Retinal pigment epithelial cell (primary cell): ENCODE measurements at regions not wholly inside any gene's neighbourhood (a gene's known extent, or its start where the extent isn't known, plus 50 kb on each side); places are given as distances from the start of the nearest gene placed in this dataset.

Source experiments
- DNase-seq: peaks from one replicate; pipeline ENCODE4 v3.0.0-alpha.2; 2010; ENCODE audit warnings: low read depth
- H3K4me3 ChIP-seq: 2 replicates; pipeline ENCODE4 v1.5.1; 2011; ENCODE audit warnings: mild to moderate bottlenecking, low read length, control low read depth, moderate library complexity
- TF ChIP-seq, protein P1 (sequence below): conservative IDR thresholded peaks from 2 replicates; pipeline ENCODE4 v1.5.1; 2011; ENCODE audit warnings: low read depth, low read length, control low read depth, inconsistent platforms

DNA sequence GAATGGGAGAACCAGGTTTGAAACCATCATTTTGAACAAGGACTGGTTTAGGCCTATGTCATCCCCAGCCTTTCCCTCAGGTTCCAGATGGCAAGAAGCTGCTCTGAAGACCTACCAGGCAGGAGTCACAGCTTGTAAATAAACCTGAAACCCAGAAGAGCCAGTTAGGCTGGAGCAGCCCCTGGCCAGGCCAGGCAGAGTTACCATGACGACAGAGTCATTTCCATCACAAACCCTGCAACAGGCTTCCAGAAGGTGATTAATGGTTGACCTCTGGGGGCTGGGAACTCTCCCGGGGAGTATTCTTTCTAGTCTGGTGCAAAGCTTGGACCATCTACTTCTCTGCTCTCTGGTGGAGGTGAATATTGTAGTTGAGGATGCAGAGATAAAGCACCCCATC is 164.1 kb upstream of the NCAM1 start:
- no peak for DNase-seq
- TF ChIP-seq, protein P1, sequence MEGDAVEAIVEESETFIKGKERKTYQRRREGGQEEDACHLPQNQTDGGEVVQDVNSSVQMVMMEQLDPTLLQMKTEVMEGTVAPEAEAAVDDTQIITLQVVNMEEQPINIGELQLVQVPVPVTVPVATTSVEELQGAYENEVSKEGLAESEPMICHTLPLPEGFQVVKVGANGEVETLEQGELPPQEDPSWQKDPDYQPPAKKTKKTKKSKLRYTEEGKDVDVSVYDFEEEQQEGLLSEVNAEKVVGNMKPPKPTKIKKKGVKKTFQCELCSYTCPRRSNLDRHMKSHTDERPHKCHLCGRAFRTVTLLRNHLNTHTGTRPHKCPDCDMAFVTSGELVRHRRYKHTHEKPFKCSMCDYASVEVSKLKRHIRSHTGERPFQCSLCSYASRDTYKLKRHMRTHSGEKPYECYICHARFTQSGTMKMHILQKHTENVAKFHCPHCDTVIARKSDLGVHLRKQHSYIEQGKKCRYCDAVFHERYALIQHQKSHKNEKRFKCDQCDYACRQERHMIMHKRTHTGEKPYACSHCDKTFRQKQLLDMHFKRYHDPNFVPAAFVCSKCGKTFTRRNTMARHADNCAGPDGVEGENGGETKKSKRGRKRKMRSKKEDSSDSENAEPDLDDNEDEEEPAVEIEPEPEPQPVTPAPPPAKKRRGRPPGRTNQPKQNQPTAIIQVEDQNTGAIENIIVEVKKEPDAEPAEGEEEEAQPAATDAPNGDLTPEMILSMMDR = no peak

DNA sequence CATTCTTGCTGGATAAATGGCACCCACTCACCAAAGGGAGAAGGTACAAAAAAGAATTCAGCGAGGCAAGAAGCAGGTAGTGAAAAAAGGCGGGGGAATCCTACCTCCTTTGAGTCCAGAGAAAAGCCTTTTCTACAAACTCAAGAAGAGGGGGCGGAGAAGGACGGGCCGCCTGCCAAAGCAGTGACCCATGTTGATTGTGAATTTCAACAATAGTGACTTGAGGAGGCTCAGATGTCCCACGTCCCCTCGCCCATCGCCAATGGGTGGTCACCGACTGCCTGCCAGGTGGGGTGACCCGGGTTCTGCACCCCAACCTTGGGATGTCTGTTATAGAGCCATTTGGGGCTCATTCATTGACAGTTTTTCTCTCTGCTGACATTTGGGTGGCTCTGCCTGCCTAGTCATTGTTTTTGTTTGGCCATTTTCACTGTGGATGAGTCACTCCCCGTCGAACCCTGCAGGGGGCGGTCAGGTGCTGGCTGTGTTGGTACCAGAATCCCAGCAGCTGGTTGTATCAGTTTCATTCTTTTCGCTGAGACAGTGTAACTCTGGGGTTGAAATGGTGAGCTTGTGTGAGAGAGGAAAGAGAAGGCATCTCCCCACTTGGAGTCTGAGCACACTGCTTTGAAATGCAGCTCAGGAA is 163.4 kb upstream of the NCAM1 start:
- TF ChIP-seq, protein P1 = peak; percentile 42
- no peak for DNase-seq
- no peak overlapping the region for H3K4me3 ChIP-seq

More for the DNA sequence above, 164.1 kb upstream of the NCAM1 start:
- H3K4me3 ChIP-seq = no peak overlapping the region

DNA sequence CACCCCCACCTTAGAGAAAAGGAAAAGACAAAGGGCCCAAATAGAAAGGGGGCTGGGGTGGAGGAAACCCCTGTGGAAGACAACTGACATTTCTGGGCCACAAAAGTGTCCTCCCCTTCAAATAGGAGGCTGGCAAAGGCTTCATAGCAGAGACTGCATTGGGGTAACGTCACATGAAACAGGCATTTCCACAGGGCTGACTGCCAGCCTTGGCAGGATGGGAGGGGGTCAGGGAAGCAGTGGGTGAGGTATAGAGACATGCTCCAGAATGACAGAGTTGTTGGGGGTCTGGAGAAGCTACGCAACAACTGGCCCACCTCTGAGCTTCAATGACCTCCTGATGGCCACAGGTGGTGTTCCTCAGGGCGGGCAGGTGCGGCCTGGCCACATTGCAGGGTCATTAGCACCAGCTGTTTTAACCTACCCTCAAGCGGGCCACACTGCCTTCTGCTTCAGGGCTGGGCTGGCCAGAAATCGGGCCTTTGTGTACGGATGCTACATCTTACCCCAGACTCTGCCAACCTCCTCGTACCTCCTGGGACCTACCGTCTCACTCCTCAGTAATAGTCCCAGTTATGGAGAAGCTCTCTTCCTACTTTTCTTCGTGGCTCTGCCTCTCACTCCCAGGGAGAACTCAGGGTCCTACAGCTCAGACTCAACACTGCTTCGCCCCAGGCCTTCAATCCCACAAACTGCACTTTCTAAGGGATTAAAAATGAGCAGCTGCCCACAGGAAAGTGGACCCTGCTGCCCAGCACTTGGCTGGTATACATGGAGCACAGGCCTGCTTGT is 160.0 kb upstream of the NCAM1 start:
- TF ChIP-seq, protein P1 = no peak
- DNase-seq = no peak
- H3K4me3 ChIP-seq = no peak overlapping the region

DNA sequence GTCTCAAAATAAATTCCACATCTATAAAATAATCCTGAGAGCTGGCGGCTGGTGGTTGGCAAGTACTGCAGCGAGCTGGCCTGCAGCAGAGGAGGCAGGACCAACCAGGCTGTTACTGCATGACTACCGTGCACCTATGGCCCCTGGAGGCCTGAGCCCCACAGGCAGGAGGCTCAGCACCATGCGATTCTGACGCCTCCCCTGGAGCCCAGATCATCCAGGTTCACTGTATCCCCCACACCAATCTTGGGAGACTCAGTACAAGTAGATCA is 159.5 kb upstream of the NCAM1 start:
- no peak overlapping the region for H3K4me3 ChIP-seq
- no peak for DNase-seq
- TF ChIP-seq, protein P1 = no peak

DNA sequence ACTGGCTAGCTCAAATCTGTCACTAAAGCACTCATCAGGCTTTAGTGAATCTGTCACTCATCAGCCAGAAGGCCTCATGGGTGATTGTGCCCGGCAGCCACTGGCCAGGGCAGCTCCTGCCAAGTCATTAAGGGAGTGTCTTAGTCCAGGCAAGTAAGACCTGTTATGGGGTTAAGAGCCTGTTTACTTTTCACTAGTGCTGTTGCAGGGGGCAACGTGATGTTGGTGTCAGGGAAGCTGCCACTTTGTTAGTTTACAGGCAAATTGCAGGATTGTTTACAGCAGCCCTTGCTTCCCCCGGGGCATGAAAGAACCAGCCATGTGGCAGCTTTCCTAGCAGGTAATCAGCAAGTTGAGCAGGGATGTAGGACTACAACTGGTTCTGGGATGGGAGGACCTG is 155.6 kb upstream of the NCAM1 start:
- DNase-seq = no peak
- TF ChIP-seq, protein P1 = no peak
- H3K4me3 ChIP-seq = no peak overlapping the region

DNA sequence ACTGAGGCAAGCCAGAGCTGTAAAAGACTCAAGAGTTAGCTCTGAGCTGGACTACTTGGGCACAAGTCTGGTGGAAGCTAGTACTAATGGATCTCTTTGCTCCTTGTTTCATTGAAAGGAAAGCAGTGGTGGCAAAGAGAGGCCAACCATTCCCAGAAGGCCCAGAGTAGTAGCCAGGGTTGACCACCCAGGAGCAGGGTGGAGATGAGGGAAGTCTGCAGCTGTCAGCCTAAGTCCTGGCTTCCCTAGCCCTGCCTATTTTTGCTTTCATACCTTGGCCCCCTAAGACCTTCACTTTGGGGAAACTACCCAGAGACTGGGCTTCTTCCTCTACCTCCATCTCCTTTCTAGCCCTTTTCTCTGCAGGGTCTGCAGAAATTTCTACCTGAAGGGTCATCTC is 155.0 kb upstream of the NCAM1 start:
- H3K4me3 ChIP-seq = no peak overlapping the region
- TF ChIP-seq, protein P1 = no peak
- DNase-seq = no peak

DNA sequence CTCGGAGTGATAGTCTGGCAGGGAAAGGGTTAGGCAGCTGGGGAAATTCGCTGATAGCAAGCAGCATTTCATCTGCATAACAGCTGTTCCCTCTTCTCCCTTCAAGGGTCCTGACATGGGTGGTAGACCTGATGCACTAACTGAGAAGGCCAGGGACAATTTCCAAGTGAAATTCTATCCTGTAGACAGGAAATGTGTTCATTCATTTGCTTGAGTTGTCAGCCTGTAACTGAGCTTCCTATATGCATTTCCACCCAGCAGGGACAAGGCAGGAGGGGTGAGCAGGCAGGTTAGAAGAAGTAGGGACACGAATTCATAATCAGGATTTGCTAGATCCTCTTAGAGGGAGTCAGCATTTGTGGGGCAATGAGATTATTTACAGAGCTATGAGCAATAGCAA is 154.3 kb upstream of the NCAM1 start:
- H3K4me3 ChIP-seq = no peak overlapping the region
- TF ChIP-seq, protein P1 = no peak
- DNase-seq = no peak
